Endothelial cell (in vitro differentiated cells): ENCODE measurements at regions not wholly inside any gene's neighbourhood (a gene's known extent, or its start where the extent isn't known, plus 50 kb on each side); places are given as distances from the start of the nearest gene placed in this dataset.

Source experiments
- DNase-seq: peaks from one replicate; pipeline ENCODE4 v3.0.0; 2021; ENCODE audit warnings: low spot score
- H3K27ac Mint-ChIP-seq: one replicate; pipeline ENCODE4 v1.8.0; 2021; ENCODE audit warnings: mixed read lengths, inconsistent platforms; ENCODE audit not compliant: unreplicated experiment
- H3K27me3 Mint-ChIP-seq: one replicate; pipeline ENCODE4 v1.8.0; 2021; ENCODE audit warnings: mild to moderate bottlenecking, moderate library complexity, mixed read lengths, inconsistent platforms; ENCODE audit not compliant: unreplicated experiment
- H3K36me3 Mint-ChIP-seq: one replicate; pipeline ENCODE4 v1.8.0; 2021; ENCODE audit warnings: mild to moderate bottlenecking, low read depth, mixed read lengths, inconsistent platforms; ENCODE audit not compliant: unreplicated experiment
- H3K4me1 Mint-ChIP-seq: one replicate; pipeline ENCODE4 v1.8.0; 2021; ENCODE audit warnings: mild to moderate bottlenecking, mixed read lengths, inconsistent platforms; ENCODE audit not compliant: unreplicated experiment
- H3K4me3 Mint-ChIP-seq: one replicate; pipeline ENCODE4 v1.8.0; 2021; ENCODE audit warnings: mild to moderate bottlenecking, mixed read lengths, inconsistent platforms; ENCODE audit not compliant: unreplicated experiment
- H3K9me3 Mint-ChIP-seq: one replicate; pipeline ENCODE4 v1.8.0; 2021; ENCODE audit warnings: mixed read lengths, inconsistent platforms; ENCODE audit not compliant: unreplicated experiment
- CTCF ChIP-seq: fragments of 200-600 bp; sonication (generic); IDR thresholded peaks from one replicate; pipeline ENCODE4 v1.5.0; 2021; ENCODE audit warnings: antibody characterized with exemption; ENCODE audit not compliant: unreplicated experiment

- no peak overlapping the region for H3K27ac Mint-ChIP-seq
- H3K9me3 Mint-ChIP-seq, result no peaks in the 10 kb centered on the region
- DNase-seq, result no peak
Measured at GRCh38 chr2:20526160-20526559, 79.3 kb downstream of the RHOB start.

GRCh38 chr2:20526708-20527107 is 79.8 kb downstream of the RHOB start:
- no peak overlapping the region for H3K27ac Mint-ChIP-seq
- H3K27me3 Mint-ChIP-seq, result peaks cover 17% of the 10 kb centered on the region
- H3K9me3 Mint-ChIP-seq, result no peaks in the 10 kb centered on the region

More at GRCh38 chr2:20526160-20526559, 79.3 kb downstream of the RHOB start:
- Mint-ChIP-seq H3K4me3 (no peak overlapping the region), H3K27me3 (peaks cover 17% of the 10 kb centered on the region), H3K36me3 (no peaks in the 10 kb centered on the region), H3K4me1 (peaks cover 14% of the 10 kb centered on the region)
- TF ChIP-seq CTCF, result no peak

GRCh38 chr2:20528713-20529112 is 81.8 kb downstream of the RHOB start:
- H3K9me3 Mint-ChIP-seq, result no peaks in the 10 kb centered on the region
- no peak overlapping the region for H3K4me3 Mint-ChIP-seq
- peaks cover 10% of the 10 kb centered on the region for H3K27me3 Mint-ChIP-seq
- no peak overlapping the region for H3K27ac Mint-ChIP-seq
- no peaks in the 10 kb centered on the region for H3K36me3 Mint-ChIP-seq
- DNase-seq, result no peak
- peaks cover 18% of the 10 kb centered on the region for H3K4me1 Mint-ChIP-seq
- no peak for TF ChIP-seq CTCF

More at GRCh38 chr2:20526708-20527107, 79.8 kb downstream of the RHOB start:
- Mint-ChIP-seq H3K4me3 (no peak overlapping the region), H3K36me3 (no peaks in the 10 kb centered on the region), H3K4me1 (peaks cover 14% of the 10 kb centered on the region)
- DNase-seq, result no peak
- no peak for TF ChIP-seq CTCF

- no peak for TF ChIP-seq CTCF
- Mint-ChIP-seq H3K9me3 (no peaks in the 10 kb centered on the region), H3K27ac (no peak overlapping the region), H3K36me3 (no peaks in the 10 kb centered on the region), H3K4me1 (peaks cover 6% of the 10 kb centered on the region), H3K27me3 (peaks cover 6% of the 10 kb centered on the region), H3K4me3 (no peak overlapping the region)
- no peak for DNase-seq
Measured at GRCh38 chr2:20530520-20530919, 83.6 kb downstream of the RHOB start.

GRCh38 chr2:20531633-20532262 is 84.9 kb downstream of the RHOB start:
- no peak overlapping the region for H3K27ac Mint-ChIP-seq

More at GRCh38 chr2:20531633-20532262, 84.9 kb downstream of the RHOB start:
- DNase-seq, result no peak
- Mint-ChIP-seq H3K4me3 (no peak overlapping the region), H3K36me3 (no peaks in the 10 kb centered on the region), H3K4me1 (peaks cover 6% of the 10 kb centered on the region), H3K27me3 (peaks cover 6% of the 10 kb centered on the region), H3K9me3 (no peaks in the 10 kb centered on the region)
- TF ChIP-seq CTCF, result no peak
